COLO668 (cell line): ENCODE measurements at regions not wholly inside any gene's neighbourhood (a gene's known extent, or its start where the extent isn't known, plus 50 kb on each side); places are given as distances from the start of the nearest gene placed in this dataset.

Experiments
- DNase-seq: peaks from one replicate; lab custom pipeline; 2025; ENCODE audit not compliant: unreplicated experiment; lab: John Stamatoyannopoulos, UW

GRCh38 chr1:226816576-226816975, 53.8 kb upstream of the PSEN2 start:
- DNase-seq, result no peak

GRCh38 chr1:226814751-226815537, 55.5 kb upstream of the PSEN2 start:
- DNase-seq, result peak; percentile 96

- no peak for DNase-seq
Observed at GRCh38 chr1:226813671-226814591, 56.5 kb upstream of the PSEN2 start.

- no peak for DNase-seq
Observed at GRCh38 chr1:226810681-226811080, 59.7 kb upstream of the PSEN2 start.

GRCh38 chr1:226809785-226810571, 60.4 kb upstream of the PSEN2 start:
- DNase-seq, result no peak

GRCh38 chr1:226808501-226808900, 61.9 kb upstream of the PSEN2 start:
- DNase-seq, result no peak

GRCh38 chr1:226806988-226807387, 63.4 kb upstream of the PSEN2 start:
- no peak for DNase-seq

GRCh38 chr1:226804907-226805759, 65.3 kb upstream of the PSEN2 start:
- no peak for DNase-seq

GRCh38 chr1:226800763-226801380, 61.8 kb upstream of the ITPKB start:
- DNase-seq, result no peak

- DNase-seq, result no peak
Observed at GRCh38 chr1:226799634-226800281, 60.7 kb upstream of the ITPKB start.

GRCh38 chr1:226798427-226799411, 59.6 kb upstream of the ITPKB start:
- DNase-seq, result no peak

GRCh38 chr1:226797151-226797550, 58.1 kb upstream of the ITPKB start:
- no peak for DNase-seq

GRCh38 chr1:226793620-226794276, 54.7 kb upstream of the ITPKB start:
- no peak for DNase-seq

- no peak for DNase-seq
Observed at GRCh38 chr1:226792368-226792767, 53.3 kb upstream of the ITPKB start.

- no peak for DNase-seq
Observed at GRCh38 chr1:226790545-226791181, 51.6 kb upstream of the ITPKB start.

GRCh38 chr1:226788965-226789364, 49.9 kb upstream of the ITPKB start:
- no peak for DNase-seq
